Breast epithelium (tissue), 3 donors: ENCODE measurements at regions not wholly inside any gene's neighbourhood (a gene's known extent, or its start where the extent isn't known, plus 50 kb on each side); places are given as distances from the start of the nearest gene placed in this dataset.

ENCODE experiments used
- CTCF ChIP-seq, 3 donors: fragments of 450-650 bp; IDR thresholded peaks; one replicate each; pipeline ENCODE4 v1.5.1; 2016 to 2017; ENCODE audit warnings: antibody characterized with exemption in 3 of 3, mild to moderate bottlenecking in 3 of 3, moderate library complexity in 3 of 3
- POLR2A ChIP-seq: fragments of 450-650 bp; IDR thresholded peaks from one replicate; pipeline ENCODE4 v1.6.1; 2016; ENCODE audit warnings: antibody characterized with exemption, mild to moderate bottlenecking, moderate library complexity

- TF ChIP-seq POLR2A (no peak), CTCF (IDR thresholded peaks at IDR 0.05) (no peak)
Measured at GRCh38 chr10:44685220-44685619, 225.9 kb upstream of the TMEM72 start.
